MCF 10A (cell line): ENCODE measurements at regions not wholly inside any gene's neighbourhood (a gene's known extent, or its start where the extent isn't known, plus 50 kb on each side); places are given as distances from the start of the nearest gene placed in this dataset.

Experiments used
- BruUV-seq: library from RNA; stranded (reverse); fragments of 400-500 nt; replicated peaks from 2 replicates; lab custom pipeline; 2021; lab: Mats Ljungman, UMichigan
- CTCF ChIA-PET: fragments of 300-600 bp; sonication (Branson Sonifier 250); formaldehyde crosslinking; extraction: SDS; loops from one replicate; lab custom pipeline; 2021; ENCODE audit warnings: antibody characterized with exemption, inconsistent platforms; lab: Yijun Ruan, JAX
- POLR2A ChIA-PET: fragments of 300-600, 350-650 bp; sonication (Branson Sonifier 250); formaldehyde crosslinking; extraction: SDS; loops from one replicate; lab custom pipeline; 2020; ENCODE audit warnings: antibody characterized with exemption, inconsistent platforms; lab: Yijun Ruan, JAX
- DNase-seq: peaks from one replicate; pipeline ENCODE4 v3.0.0-alpha.2; 2018; ENCODE audit not compliant: unreplicated experiment
- H3K27ac Mint-ChIP-seq: one replicate; pipeline ENCODE4 v1.8.0; 2022; ENCODE audit warnings: mild to moderate bottlenecking, low read depth, mixed read lengths; ENCODE audit not compliant: unreplicated experiment
- H3K27me3 Mint-ChIP-seq: one replicate; pipeline ENCODE4 v1.8.0; 2022; ENCODE audit warnings: mixed read lengths; ENCODE audit not compliant: insufficient read depth, unreplicated experiment
- H3K36me3 Mint-ChIP-seq: one replicate; pipeline ENCODE4 v1.8.0; 2022; ENCODE audit warnings: mild to moderate bottlenecking, moderate library complexity, mixed read lengths; ENCODE audit not compliant: insufficient read depth, unreplicated experiment
- H3K4me1 Mint-ChIP-seq: one replicate; pipeline ENCODE4 v1.8.0; 2022; ENCODE audit warnings: mixed read lengths; ENCODE audit not compliant: insufficient read depth, unreplicated experiment
- H3K4me3 Mint-ChIP-seq: one replicate; pipeline ENCODE4 v1.8.0; 2022; ENCODE audit warnings: mild to moderate bottlenecking, moderate library complexity, mixed read lengths; ENCODE audit not compliant: unreplicated experiment
- H3K9me3 Mint-ChIP-seq: one replicate; pipeline ENCODE4 v1.8.0; 2022; ENCODE audit warnings: mixed read lengths; ENCODE audit not compliant: unreplicated experiment
- intact Hi-C: fragments of 100-400 bp; cut with micrococcal nuclease; formaldehyde crosslinking; loops from 2 replicates; pipeline ENCODE4 v1.14.1; 2022
- TF ChIP-seq, protein P1 (sequence below): fragments of 200-600 bp; IDR thresholded peaks from one replicate; pipeline ENCODE4 v1.8.0; 2022; ENCODE audit warnings: antibody characterized with exemption, mild to moderate bottlenecking; ENCODE audit not compliant: unreplicated experiment

DNA sequence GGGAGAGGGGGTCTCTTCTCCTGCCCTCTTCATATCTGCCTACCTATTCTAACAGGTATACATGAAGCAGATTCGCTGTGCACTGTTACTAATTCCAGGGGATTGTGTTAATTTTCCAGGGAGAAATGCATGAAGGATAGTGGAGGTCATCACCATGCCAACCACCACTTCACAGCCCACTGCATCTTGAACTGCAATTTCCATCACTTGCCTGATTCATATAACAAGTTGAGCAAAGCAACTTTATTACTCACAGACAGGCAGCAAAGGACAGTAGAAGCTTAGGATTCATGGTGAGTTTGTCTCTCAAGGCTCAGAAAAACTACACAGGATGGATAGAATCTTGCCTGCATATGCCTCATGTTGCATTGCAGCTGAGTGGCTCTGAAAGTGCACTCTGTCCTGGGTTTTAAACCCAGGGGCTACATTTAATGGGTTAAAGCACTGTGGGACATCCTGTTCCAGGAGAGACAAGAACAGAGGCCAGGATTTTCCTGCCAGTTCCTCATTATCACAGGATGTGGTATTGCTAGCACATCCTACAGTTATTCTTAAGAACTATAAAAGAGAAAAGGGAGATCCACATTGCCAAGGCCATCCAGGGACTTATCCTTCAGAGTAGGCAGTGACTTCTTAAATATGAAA, 136.9 kb upstream of the PRSS1 start:
- no peaks in the 10 kb centered on the region for H3K36me3 Mint-ChIP-seq
- H3K27me3 Mint-ChIP-seq, result no peaks in the 10 kb centered on the region
- POLR2A ChIA-PET, result no interaction called here
- no peak overlapping the region for H3K27ac Mint-ChIP-seq
- CTCF ChIA-PET, result interaction anchor here (0.6 to 1.1 kb wide), 4 partner anchors 10 to 628 kb away, joined by 3 to 4 read pairs (median 4); no protein-coding TSS in a partner anchor
- no TSS peak for BruUV-seq
- H3K4me3 Mint-ChIP-seq, result no peak overlapping the region
- intact Hi-C loops, result no loop called here
- TF ChIP-seq, protein P1, sequence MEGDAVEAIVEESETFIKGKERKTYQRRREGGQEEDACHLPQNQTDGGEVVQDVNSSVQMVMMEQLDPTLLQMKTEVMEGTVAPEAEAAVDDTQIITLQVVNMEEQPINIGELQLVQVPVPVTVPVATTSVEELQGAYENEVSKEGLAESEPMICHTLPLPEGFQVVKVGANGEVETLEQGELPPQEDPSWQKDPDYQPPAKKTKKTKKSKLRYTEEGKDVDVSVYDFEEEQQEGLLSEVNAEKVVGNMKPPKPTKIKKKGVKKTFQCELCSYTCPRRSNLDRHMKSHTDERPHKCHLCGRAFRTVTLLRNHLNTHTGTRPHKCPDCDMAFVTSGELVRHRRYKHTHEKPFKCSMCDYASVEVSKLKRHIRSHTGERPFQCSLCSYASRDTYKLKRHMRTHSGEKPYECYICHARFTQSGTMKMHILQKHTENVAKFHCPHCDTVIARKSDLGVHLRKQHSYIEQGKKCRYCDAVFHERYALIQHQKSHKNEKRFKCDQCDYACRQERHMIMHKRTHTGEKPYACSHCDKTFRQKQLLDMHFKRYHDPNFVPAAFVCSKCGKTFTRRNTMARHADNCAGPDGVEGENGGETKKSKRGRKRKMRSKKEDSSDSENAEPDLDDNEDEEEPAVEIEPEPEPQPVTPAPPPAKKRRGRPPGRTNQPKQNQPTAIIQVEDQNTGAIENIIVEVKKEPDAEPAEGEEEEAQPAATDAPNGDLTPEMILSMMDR, result no peak
- no peaks in the 10 kb centered on the region for H3K9me3 Mint-ChIP-seq
- DNase-seq, result no peak
- H3K4me1 Mint-ChIP-seq, result peaks cover 9% of the 10 kb centered on the region

DNA sequence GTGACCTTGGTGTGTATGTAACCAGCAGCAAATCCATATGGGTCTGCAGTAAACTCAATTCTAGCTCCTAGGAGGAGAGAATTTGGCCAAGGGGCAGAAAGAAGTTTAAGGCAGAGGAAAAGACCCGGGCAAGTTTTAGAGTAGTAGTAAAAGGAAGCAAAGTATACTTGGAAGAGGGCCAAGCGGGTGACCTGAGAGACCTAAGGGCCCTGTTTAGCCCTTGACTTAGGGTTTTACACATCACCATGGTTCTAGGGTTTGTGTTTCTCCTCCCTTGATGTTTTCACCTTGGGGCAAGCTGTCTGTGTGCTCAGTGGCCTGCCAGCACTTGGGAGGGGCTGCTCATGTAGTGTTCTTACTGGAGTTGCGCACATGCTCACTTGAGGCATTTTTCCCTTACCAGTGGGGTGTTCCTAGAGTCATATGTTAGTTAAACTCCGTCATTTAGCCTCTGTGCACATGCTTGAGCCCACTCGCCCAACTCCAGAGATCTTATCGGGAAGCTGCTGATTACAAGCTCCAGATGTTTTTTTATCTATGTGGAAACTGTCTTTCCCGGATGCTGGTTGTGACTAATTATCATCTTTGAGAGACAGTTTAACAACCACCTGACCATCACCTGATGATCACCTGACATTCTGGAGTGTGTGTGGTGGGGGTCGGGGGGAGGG, 137.6 kb upstream of the PRSS1 start:
- Mint-ChIP-seq H3K9me3 (no peaks in the 10 kb centered on the region), H3K4me1 (peaks cover 11% of the 10 kb centered on the region), H3K27ac (no peak overlapping the region), H3K27me3 (no peaks in the 10 kb centered on the region), H3K4me3 (no peak overlapping the region), H3K36me3 (no peaks in the 10 kb centered on the region)
- ChIA-PET POLR2A (no interaction called here), CTCF (interaction anchor here (0.6 to 6.1 kb wide), 12 partner anchors 11 to 796 kb away, joined by 3 to 49 read pairs (median 4); no protein-coding TSS in a partner anchor)
- DNase-seq, result no peak
- TF ChIP-seq, protein P1, result no peak
- intact Hi-C loops, result no loop called here
- no TSS peak for BruUV-seq

- H3K4me3 Mint-ChIP-seq, result no peak overlapping the region
- no peak overlapping the region for H3K27ac Mint-ChIP-seq
- TF ChIP-seq, protein P1, result no peak
- peaks cover 18% of the 10 kb centered on the region for H3K4me1 Mint-ChIP-seq
- POLR2A ChIA-PET, result interaction anchor here (0.5 to 1.0 kb wide), 2 partner anchors 8 to 73 kb away, joined by 3 to 4 read pairs; no protein-coding TSS in a partner anchor
- no peaks in the 10 kb centered on the region for H3K27me3 Mint-ChIP-seq
- no peaks in the 10 kb centered on the region for H3K36me3 Mint-ChIP-seq
- intact Hi-C loops, result no loop called here
- no peak for DNase-seq
- CTCF ChIA-PET, result interaction anchor here (0.6 to 7.9 kb wide), 15 partner anchors 8 to 405 kb away, joined by 3 to 92 read pairs (median 4); no protein-coding TSS in a partner anchor
- no TSS peak for BruUV-seq
- no peaks in the 10 kb centered on the region for H3K9me3 Mint-ChIP-seq
These were observed 140.4 kb upstream of the PRSS1 start for GRCh38 chr7:142608630-142609428.
